Astrocyte of the cerebellum (primary cell): ENCODE measurements at regions not wholly inside any gene's neighbourhood (a gene's known extent, or its start where the extent isn't known, plus 50 kb on each side); places are given as distances from the start of the nearest gene placed in this dataset.
"Not testable (repeated sequence)": the region's sequence is repeated elsewhere in the genome, so short reads cannot be mapped to it uniquely, and the experiment has no call there.

ENCODE experiments used
- DNase-seq: peaks from one replicate; pipeline ENCODE4 v3.0.0-alpha.2; 2011; ENCODE audit warnings: low read depth
- H3K4me3 ChIP-seq: 2 replicates; pipeline ENCODE4 v1.5.1; 2011; ENCODE audit warnings: mild to moderate bottlenecking, low read depth, low read length, moderate library complexity
- in situ Hi-C: cut with HindIII; loops from 2 replicates; pipeline ENCODE4 v1.10.0; 2017; ENCODE audit warnings: low sequenced_read_pairs
- TF ChIP-seq, protein P1 (sequence below): IDR thresholded peaks from 2 replicates; pipeline ENCODE4 v1.5.1; 2012; ENCODE audit warnings: low read length, low read depth, moderate library complexity, mild to moderate bottlenecking; ENCODE audit errors: missing control alignments

DNA sequence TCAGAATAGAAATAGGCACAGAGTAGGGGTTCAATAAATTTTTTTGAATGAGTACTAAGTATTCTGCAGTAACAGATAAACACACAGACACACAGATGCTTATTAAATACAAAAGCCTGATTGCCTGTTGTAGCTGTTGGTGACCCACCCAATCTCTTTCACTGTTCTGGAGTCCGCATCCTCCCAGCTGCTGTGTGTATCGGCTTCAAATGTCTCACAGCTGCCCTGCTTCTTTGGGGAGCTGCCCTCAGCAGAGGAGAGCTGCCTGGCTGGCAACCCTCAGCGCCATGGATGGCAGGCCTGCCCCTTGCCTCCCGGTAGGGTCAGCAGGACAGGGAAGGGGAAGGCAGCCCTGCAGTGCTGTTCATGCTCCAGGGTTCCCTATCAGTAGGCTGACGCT is 50.5 kb upstream of the PRNP start:
- TF ChIP-seq, protein P1, sequence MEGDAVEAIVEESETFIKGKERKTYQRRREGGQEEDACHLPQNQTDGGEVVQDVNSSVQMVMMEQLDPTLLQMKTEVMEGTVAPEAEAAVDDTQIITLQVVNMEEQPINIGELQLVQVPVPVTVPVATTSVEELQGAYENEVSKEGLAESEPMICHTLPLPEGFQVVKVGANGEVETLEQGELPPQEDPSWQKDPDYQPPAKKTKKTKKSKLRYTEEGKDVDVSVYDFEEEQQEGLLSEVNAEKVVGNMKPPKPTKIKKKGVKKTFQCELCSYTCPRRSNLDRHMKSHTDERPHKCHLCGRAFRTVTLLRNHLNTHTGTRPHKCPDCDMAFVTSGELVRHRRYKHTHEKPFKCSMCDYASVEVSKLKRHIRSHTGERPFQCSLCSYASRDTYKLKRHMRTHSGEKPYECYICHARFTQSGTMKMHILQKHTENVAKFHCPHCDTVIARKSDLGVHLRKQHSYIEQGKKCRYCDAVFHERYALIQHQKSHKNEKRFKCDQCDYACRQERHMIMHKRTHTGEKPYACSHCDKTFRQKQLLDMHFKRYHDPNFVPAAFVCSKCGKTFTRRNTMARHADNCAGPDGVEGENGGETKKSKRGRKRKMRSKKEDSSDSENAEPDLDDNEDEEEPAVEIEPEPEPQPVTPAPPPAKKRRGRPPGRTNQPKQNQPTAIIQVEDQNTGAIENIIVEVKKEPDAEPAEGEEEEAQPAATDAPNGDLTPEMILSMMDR: no peak
- in situ Hi-C loops: no loop called here
- H3K4me3 ChIP-seq: no peak overlapping the region
- DNase-seq: no peak

DNA sequence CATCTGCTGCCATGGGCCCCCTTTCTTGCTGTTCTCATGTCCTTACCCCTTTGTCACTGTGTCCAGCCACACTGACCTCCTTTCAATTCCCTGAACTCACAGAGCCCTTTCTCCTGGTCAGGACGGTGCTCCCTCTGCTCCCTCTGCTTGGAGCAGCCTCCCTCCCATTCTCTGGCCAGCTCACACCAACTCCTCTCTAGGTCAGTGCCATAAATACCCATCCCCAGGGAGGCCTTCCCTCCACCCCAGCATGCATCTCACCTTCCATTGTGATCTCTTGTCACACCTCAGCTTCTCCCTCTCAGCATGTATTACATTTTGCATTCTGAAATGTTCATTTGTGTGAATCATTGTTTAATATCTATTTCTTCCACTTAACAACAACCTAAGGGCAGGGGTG is 50.9 kb upstream of the PRNP start:
- no peak for DNase-seq
- in situ Hi-C loops: no loop called here
- H3K4me3 ChIP-seq: no peak overlapping the region
- TF ChIP-seq, protein P1: no peak

DNA sequence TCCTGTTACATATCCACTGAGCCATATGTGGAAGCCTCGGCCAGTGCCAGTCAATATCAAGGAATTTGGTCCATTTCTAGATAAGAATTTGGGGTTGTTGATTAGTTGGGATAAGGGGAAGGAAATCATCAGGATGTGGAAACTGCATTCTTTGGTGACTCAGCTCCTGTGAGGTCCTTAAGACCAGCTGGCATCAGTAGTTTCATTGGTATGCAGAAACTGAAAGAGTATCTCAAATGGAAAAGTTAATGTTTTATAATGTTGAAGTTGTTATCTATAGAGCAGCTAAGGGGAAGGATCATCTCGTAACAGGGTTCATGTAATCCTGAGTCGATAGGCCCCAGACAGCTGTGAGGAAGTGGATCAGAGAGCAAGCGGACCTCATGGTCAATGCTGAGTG is 52.5 kb upstream of the PRNP start:
- in situ Hi-C loops: no loop called here
- TF ChIP-seq, protein P1: no peak
- no peak overlapping the region for H3K4me3 ChIP-seq
- DNase-seq: peak; percentile 53

DNA sequence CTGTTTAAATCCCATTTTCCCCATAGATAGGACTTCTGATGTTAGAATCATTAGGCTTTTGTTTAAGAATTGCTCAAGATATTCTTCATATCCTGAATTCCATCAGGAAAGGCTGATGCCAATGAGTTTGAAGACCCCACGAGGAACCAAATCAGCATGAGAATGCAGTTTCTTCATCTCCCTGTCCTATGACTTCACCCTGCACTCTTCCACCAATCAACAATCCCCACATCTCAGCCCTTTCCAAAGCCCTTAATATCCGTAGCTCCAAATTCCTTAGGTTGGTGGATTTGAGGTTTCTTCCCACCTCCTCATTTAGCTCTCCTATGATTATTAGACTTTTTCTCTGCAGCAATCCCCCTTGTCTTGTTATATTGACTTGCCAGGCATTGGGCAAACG is 52.9 kb upstream of the PRNP start:
- no peak overlapping the region for H3K4me3 ChIP-seq
- TF ChIP-seq, protein P1: no peak
- in situ Hi-C loops: no loop called here
- peak; percentile 15 for DNase-seq

DNA sequence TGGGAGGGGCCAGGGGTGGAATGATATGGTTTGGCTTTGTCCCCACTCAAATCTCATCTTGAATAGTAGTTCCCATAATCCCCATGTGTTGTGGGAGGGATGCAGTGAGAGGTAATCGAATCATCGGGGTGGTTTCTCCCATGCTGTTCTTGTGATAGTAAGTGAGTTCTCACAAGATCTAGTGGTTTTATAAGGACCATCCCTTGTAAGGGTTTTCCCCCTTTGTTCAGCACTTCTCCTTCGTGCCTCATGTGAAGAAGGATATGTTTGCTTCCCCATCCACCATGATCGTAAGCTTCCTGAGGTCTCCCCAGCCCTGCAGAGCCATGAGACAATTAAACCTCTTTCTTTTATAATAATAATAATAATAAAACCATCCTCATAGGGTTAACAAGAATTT is 53.4 kb upstream of the PRNP start:
- no peak overlapping the region for H3K4me3 ChIP-seq
- in situ Hi-C loops: no loop called here
- TF ChIP-seq, protein P1: no peak
- no peak for DNase-seq

DNA sequence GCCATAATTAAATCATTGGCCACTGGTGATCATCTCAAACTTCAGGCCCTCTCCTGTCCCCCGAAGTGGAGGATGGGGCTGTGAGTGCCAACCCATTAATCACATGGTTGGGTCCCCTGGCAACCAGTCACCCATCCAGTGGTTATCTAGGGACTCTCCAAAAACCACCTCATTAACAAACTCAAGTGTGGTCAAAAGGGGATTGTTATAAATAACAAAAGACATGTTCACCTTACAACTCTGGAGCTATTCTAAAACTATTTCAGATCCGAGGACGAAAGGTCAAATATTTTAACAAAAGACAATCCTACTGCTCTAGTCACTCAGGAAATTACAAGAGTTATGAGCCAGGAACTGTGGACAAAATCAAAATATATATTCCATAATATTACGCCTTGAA is 60.0 kb upstream of the PRNP start:
- no peak overlapping the region for H3K4me3 ChIP-seq
- TF ChIP-seq, protein P1: no peak
- no peak for DNase-seq
- in situ Hi-C loops: no loop called here

DNA sequence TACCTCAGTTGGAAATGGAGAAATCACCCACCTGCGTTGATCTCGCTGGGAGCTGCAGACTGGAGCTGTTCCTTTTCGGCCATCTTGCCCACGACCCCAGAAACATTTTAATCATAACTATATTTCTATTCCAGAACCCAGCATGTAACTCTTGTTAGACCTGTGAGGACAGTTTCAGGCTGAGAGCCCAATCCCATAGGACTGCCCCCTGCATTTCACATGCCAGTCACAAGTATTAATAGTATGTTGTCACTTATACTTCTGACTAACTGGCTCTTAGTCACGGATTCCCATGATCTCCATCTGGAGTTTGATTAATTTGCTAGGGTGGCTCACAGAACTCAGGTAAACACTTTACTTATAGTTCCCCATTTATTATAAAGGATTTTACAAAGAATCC is 60.6 kb upstream of the PRNP start:
- TF ChIP-seq, protein P1: no peak
- in situ Hi-C loops: no loop called here
- no peak overlapping the region for H3K4me3 ChIP-seq
- DNase-seq: no peak

DNA sequence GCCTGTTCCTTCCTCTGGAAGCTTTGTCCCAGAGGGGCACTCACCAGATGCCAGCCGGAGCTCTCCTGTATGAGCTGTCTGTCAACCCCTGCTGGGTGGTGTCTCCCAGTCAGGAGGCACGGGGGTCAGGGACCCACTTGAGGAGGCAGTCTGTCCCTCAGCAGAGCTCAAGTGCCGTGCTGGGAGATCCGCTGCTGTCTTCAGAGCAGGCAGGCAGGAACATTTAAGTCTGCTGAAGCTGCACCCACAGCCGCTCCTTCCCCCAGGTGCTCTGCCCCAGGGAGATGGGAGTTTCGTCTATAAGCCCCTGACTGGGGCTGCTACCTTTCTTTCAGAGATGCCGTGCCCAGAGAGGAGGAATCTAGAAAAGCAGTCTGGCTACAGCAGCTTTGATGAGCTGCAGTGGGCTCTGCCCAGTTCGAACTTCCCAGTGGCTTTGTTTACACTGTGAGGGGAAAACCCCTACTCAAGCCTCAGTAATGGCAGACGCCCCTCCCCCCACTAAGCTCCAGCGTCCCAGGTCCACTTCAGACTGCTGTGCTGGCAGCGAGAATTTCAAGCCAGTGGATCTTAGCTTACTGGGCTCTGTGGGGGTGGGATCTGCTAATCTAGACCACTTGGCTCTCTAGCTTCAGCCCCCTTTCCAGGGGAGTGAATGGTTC is 61.5 kb upstream of the PRNP start:
- DNase-seq, in situ Hi-C loops, H3K4me3 ChIP-seq: not testable (repeated sequence)

DNA sequence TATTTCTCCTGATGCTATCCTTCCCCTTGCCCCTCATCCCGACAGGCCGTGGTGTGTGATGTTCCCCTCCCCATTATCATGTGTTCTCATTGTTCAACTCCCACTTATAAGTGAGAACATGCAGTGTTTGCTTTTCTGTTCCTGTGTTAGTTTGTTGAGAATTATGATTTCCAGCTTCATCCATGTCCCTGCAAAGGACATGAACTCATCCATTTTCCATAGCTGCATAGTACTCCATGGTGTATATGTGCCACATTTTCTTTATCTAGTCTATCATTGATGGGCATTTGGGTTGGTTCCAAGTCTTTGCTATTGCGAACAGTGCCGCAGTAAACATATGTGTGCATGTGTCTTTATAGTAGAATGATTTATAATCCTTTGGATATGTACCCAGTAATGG is 67.1 kb upstream of the PRNP start:
- DNase-seq, H3K4me3 ChIP-seq, in situ Hi-C loops: not testable (repeated sequence)
